Fibroblast of pulmonary artery (primary cell): ENCODE measurements at regions not wholly inside any gene's neighbourhood (a gene's known extent, or its start where the extent isn't known, plus 50 kb on each side); places are given as distances from the start of the nearest gene placed in this dataset.

Experiments
- DNase-seq: peaks from one replicate; pipeline ENCODE4 v3.0.0-alpha.2; 2010; ENCODE audit warnings: low read depth
- H3K4me3 ChIP-seq: replicated peaks from 2 replicates; pipeline ENCODE4 v1.5.1; 2011; ENCODE audit warnings: low read depth, mild to moderate bottlenecking, control low read depth, low read length, moderate library complexity
- TF ChIP-seq, protein P1 (sequence below): IDR thresholded peaks from 2 replicates; pipeline ENCODE4 v1.5.1; 2011; ENCODE audit warnings: mild to moderate bottlenecking, control low read depth, low read length, inconsistent platforms; ENCODE audit errors: missing control alignments

DNA sequence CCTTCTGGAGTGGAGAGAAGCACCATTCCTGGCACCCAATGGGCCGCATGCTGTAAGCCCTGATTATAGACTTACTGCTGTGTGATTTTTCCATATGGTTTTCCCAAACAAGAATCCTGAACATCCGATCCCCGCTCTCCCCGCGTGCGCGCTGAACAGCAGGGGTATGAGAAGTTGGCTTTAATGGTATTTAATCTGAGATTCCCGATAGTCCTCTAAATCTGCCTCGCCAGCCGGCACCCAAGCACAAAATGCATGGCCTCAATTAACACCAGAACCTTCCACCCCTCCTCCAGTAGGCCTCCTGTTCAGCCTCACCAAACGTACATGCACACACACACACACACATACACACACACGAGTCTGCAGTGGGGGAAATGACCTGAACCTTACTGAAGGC is 480.3 kb downstream of the BCL11A start:
- no peak for DNase-seq
- no peak overlapping the region for H3K4me3 ChIP-seq

DNA sequence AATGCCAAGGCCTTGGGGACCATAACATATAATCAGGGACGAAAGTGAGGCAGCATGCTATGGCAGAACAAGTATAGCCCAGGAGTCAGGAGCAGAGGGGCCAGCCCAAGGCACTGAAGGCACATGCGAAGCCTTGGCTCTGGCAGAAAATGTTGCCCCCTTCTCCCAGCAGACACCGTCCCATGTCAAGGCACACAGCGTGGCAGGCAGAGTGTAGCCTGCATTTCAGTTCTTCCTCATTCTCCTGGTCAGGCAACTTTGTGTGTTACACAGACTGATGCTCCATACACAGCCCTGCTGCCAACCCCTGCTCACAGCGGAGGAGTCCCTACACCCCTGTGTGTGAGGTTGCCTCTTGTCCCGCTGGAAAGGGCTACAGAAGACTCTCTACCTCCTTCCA is 480.8 kb downstream of the BCL11A start:
- H3K4me3 ChIP-seq: no peak overlapping the region
- no peak for DNase-seq
- TF ChIP-seq, protein P1, sequence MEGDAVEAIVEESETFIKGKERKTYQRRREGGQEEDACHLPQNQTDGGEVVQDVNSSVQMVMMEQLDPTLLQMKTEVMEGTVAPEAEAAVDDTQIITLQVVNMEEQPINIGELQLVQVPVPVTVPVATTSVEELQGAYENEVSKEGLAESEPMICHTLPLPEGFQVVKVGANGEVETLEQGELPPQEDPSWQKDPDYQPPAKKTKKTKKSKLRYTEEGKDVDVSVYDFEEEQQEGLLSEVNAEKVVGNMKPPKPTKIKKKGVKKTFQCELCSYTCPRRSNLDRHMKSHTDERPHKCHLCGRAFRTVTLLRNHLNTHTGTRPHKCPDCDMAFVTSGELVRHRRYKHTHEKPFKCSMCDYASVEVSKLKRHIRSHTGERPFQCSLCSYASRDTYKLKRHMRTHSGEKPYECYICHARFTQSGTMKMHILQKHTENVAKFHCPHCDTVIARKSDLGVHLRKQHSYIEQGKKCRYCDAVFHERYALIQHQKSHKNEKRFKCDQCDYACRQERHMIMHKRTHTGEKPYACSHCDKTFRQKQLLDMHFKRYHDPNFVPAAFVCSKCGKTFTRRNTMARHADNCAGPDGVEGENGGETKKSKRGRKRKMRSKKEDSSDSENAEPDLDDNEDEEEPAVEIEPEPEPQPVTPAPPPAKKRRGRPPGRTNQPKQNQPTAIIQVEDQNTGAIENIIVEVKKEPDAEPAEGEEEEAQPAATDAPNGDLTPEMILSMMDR: no peak

More for the DNA sequence above, 480.3 kb downstream of the BCL11A start:
- TF ChIP-seq, protein P1: no peak

DNA sequence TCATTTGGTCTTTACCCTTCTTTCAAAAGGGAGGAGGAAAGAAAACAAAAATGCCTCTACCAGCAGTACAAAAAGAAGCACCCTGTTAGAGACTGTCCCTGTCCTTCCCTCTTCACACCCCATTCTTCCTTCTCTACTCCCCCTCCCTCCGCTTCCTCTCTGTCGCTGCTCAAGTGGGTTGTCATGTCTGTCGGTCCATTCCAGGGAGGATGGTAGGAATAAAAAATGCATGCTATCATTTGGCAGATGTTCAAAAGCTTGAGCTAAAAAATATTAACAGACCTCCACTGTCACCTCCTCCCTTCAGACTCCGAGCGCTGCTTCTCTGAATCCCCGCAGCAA is 482.0 kb downstream of the BCL11A start:
- no peak overlapping the region for H3K4me3 ChIP-seq
- TF ChIP-seq, protein P1: no peak
- DNase-seq: no peak

DNA sequence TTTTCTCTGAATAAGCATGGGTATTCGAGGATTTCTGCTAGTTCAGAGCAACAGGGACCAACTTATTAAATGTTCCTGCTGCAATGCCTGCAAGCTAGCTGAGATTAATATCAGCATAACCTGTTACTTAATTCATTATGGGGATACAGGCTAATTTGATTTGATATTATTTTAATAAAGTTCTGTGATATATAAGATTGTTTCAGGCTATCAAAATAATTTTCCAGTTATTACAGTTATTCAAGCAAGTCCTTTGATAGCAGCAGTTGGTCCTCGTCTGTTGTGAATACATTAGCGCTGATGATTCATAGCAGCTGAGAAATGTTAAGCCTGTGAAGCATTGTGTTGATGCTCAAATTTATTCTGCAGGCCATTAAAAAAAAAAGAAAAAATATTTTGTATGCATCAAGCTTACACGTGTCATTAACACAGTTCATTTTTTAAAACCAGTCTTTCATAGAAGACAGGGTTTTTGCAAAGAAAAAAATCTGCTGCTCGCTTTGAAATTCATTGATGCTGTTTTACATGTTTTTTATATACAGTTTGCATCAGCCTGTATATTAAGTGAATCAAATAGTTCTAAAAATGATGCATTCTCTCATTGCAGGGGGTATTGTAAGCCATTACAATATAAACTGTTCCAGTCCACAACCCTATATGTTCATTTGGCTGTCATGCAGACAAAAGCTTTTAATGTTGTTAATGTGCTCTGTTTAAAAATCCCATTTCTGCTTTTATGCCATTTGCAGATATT is 482.5 kb downstream of the BCL11A start:
- H3K4me3 ChIP-seq: no peak overlapping the region
- no peak for DNase-seq
- TF ChIP-seq, protein P1: no peak

DNA sequence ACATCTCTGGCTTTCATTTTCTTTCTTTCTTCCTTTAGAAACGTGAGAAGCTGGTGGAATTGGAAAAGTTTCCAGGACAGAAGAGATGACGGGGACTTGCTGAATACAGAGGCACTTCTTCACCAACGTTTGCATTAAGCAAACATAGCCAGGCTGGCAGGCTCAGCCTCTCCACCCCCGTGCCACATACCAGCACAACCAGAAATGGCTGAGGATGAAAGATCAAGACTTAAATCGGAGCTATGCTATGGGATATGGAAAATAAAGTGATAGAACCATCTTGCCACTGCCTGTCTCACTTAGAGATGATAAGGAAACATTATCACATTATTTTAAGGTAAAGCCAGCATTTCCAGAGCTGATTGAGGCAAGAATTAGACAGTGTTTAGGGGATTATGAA is 483.3 kb downstream of the BCL11A start:
- TF ChIP-seq, protein P1: no peak
- H3K4me3 ChIP-seq: no peak overlapping the region
- no peak for DNase-seq

DNA sequence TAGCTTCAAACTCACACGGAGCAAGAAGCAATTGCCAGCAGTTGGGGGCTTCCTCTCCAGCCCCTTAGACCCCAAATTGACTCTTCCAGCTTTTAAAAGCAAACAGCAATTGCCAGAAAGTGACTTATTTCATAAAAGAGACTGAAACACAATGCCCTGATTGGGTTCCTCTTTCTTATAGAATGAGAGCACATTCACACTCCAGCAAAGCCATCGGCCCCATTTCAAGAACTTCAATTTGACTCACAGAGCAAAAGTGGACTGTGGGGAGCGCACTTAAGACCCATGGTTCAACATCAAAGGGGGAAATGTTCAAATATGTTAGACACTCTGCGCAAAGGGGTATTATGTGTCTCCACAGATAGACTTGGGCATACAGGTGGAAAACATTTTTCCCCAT is 484.7 kb downstream of the BCL11A start:
- DNase-seq: no peak
- H3K4me3 ChIP-seq: no peak overlapping the region
- TF ChIP-seq, protein P1: no peak

DNA sequence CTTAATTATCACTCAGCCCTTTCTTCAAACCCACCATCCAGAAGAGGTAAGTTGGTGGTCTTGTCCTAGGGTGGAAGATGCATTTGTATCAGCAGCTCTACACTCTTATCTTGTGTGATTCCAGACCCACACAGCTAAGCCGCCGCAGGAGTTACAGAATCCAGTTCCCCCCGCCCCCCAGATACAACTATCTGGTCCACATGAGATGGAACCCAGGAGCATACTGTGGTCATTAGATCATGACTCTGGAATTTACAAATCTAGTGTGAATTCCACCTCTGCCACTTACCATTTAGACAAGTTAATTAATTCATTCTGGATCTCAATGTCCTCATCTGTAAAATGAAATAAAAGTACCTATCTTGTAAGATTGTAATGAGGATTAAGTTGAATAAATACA is 486.4 kb downstream of the BCL11A start:
- no peak overlapping the region for H3K4me3 ChIP-seq
- no peak for DNase-seq
- TF ChIP-seq, protein P1: no peak
